Smooth muscle cell (in vitro differentiated cells): ENCODE measurements at regions not wholly inside any gene's neighbourhood (a gene's known extent, or its start where the extent isn't known, plus 50 kb on each side); places are given as distances from the start of the nearest gene placed in this dataset.
"Not testable (repeated sequence)": the region's sequence is repeated elsewhere in the genome, so short reads cannot be mapped to it uniquely, and the experiment has no call there.

Experiments
- DNase-seq: peaks from one replicate; lab custom pipeline; 2025; ENCODE audit not compliant: unreplicated experiment; lab: John Stamatoyannopoulos, UW
- H2AFZ ChIP-seq: fragments of 200-600 bp; sonication (generic); 2 replicates; pipeline ENCODE4 v1.6.0; 2016; ENCODE audit warnings: antibody characterized with exemption, low read depth, mild to moderate bottlenecking
- H3F3A ChIP-seq: fragments of 200-600 bp; sonication (generic); 2 replicates; pipeline ENCODE4 v1.6.0; 2017; ENCODE audit warnings: antibody characterized with exemption, low read depth
- H3K27ac ChIP-seq: fragments of 200-600 bp; sonication (generic); 2 replicates; pipeline ENCODE4 v1.5.1; 2016; ENCODE audit warnings: low read depth, mild to moderate bottlenecking
- H3K27me3 ChIP-seq: fragments of 200-600 bp; sonication (generic); 2 replicates; pipeline ENCODE4 v1.6.1; 2016; ENCODE audit warnings: low read depth, mild to moderate bottlenecking
- H3K36me3 ChIP-seq: fragments of 200-600 bp; sonication (generic); 2 replicates; pipeline ENCODE4 v1.5.1; 2016; ENCODE audit warnings: low read depth
- H3K4me1 ChIP-seq: fragments of 200-600 bp; sonication (generic); 2 replicates; pipeline ENCODE4 v1.5.1; 2016; ENCODE audit warnings: low read depth
- H3K4me2 ChIP-seq: fragments of 200-600 bp; sonication (generic); 2 replicates; pipeline ENCODE4 v1.6.0; 2016; ENCODE audit warnings: mild to moderate bottlenecking
- H3K4me3 ChIP-seq: fragments of 200-600 bp; sonication (generic); 2 replicates; pipeline ENCODE4 v1.5.1; 2016; ENCODE audit warnings: mild to moderate bottlenecking
- H3K79me2 ChIP-seq: fragments of 200-600 bp; sonication (generic); 2 replicates; pipeline ENCODE4 v1.6.0; 2016; ENCODE audit warnings: low read depth, mild to moderate bottlenecking
- H3K9ac ChIP-seq: fragments of 200-600 bp; sonication (generic); 2 replicates; pipeline ENCODE4 v1.6.0; 2016; ENCODE audit warnings: low read depth
- H3K9me3 ChIP-seq: fragments of 200-600 bp; sonication (generic); replicated peaks from 2 replicates; pipeline ENCODE4 v1.5.1; 2016; ENCODE audit warnings: low read depth
- H4K20me1 ChIP-seq: fragments of 200-600 bp; sonication (generic); 2 replicates; pipeline ENCODE4 v1.6.0; 2016; ENCODE audit warnings: low read depth
- CTCF ChIP-seq: fragments of 200-600 bp; sonication (generic); IDR thresholded peaks from 2 replicates; pipeline ENCODE4 v1.5.1; 2017; ENCODE audit warnings: borderline replicate concordance, mild to moderate bottlenecking, antibody characterized with exemption; ENCODE audit not compliant: insufficient read depth, poor library complexity, severe bottlenecking
- WGBS: methylation state at CpG from one replicate; pipeline ENCODE4 v1.1.7; 2016; ENCODE audit warnings: low lambda C conversion rate; 5-methylcytosine and 5-hydroxymethylcytosine counted together

DNA sequence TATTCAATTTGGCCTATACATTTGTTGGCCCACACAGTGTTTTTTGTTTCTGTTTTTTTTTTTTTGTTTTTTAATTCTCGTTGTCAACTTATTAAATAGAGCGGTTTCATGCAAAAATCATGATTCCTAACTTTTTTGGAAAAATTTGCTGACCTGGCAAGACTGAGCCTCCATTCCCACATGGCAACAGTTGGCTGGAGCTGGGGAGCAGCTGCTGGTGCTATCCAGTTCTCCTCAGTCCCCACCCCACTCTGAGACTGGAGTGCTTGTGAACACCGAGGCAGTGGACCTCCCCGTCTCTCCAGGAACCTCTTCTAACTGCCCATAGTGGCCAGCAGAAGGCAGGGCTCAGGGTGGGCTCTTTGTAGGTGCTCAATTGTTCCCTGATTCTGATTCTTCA, 95.7 kb upstream of the OTUD4 start:
- Histone ChIP-seq H3K9me3 (no peaks in the 10 kb centered on the region), H3K9ac (no peak overlapping the region), H4K20me1 (no peaks in the 10 kb centered on the region), H3F3A (peaks cover 7% of the 10 kb centered on the region), H3K4me2 (no peak overlapping the region), H3K27ac (no peak overlapping the region), H3K79me2 (no peaks in the 10 kb centered on the region), H3K4me3 (no peak overlapping the region), H3K4me1 (peaks cover 16% of the 10 kb centered on the region), H3K36me3 (no peaks in the 10 kb centered on the region), H2AFZ (no peak overlapping the region), H3K27me3 (no peaks in the 10 kb centered on the region)
- WGBS, result 91% methylated on average over 4 of the region's 4 CpGs
- no peak for DNase-seq
- TF ChIP-seq CTCF, result no peak

DNA sequence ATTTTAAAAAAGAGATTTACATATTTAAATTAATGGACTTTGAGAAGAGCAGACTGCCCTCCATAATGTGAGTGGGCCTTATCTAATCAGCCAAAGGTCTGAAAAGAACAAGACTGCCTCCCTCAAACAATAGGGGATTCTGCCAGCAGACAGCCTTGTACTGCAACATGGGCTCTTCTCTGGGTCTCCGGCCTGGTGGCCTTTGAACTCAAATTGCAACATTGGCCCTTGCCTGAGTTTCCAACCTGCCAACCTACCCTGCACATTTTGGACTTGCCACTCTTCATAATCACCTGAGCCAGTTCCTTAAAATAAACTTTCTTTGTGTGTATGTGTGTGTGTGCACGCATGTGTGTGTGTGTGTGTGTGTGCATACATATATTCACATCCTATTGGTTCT, 90.8 kb upstream of the OTUD4 start:
- Histone ChIP-seq H3K4me1 (no peaks in the 10 kb centered on the region), H3K9me3 (no peaks in the 10 kb centered on the region), H3K9ac (no peak overlapping the region), H3K36me3 (no peaks in the 10 kb centered on the region), H3F3A (no peaks in the 10 kb centered on the region), H3K4me3 (no peak overlapping the region), H2AFZ (no peak overlapping the region), H3K27ac (no peak overlapping the region), H4K20me1 (no peaks in the 10 kb centered on the region), H3K4me2 (no peak overlapping the region), H3K79me2 (no peaks in the 10 kb centered on the region), H3K27me3 (no peaks in the 10 kb centered on the region)
- no peak for TF ChIP-seq CTCF
- WGBS, result 46% methylated on average over 2 of the region's 2 CpGs
- no peak for DNase-seq

DNA sequence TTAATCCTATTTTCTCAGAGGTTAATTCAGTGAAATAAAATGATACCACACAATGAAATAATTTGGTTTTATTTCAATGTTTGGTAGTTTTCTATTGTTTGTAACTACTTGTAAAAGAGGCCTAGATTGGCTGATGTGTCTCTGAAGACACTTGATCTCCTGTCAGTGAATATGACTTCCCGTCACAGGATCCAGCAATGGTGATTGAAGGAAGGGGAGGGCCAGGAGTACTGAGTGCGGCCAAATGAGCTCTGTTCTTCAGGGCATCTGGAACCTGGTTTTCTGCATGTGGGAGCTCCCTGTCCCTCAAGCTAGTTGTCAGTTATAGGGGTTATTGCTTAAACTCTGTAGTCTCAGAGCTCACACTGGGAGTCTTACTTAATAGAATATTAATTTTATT, 86.5 kb upstream of the OTUD4 start:
- no peaks in the 10 kb centered on the region for H3K4me1 ChIP-seq
- DNase-seq, result no peak
- no peak for TF ChIP-seq CTCF
- 46% methylated on average over 2 of the region's 2 CpGs for WGBS
- no peaks in the 10 kb centered on the region for H4K20me1 ChIP-seq
- no peaks in the 10 kb centered on the region for H3F3A ChIP-seq
- H3K9ac ChIP-seq, result no peak overlapping the region
- H2AFZ ChIP-seq, result no peak overlapping the region
- no peak overlapping the region for H3K4me3 ChIP-seq
- no peaks in the 10 kb centered on the region for H3K36me3 ChIP-seq
- no peak overlapping the region for H3K4me2 ChIP-seq
- no peaks in the 10 kb centered on the region for H3K79me2 ChIP-seq
- no peak overlapping the region for H3K27ac ChIP-seq
- no peaks in the 10 kb centered on the region for H3K27me3 ChIP-seq
- no peaks in the 10 kb centered on the region for H3K9me3 ChIP-seq

GRCh38 chr4:145260091-145260490, 79.7 kb upstream of the OTUD4 start:
- no peaks in the 10 kb centered on the region for H4K20me1 ChIP-seq
- no peaks in the 10 kb centered on the region for H3K27me3 ChIP-seq
- DNase-seq, result no peak
- H2AFZ ChIP-seq, result no peak overlapping the region
- no peaks in the 10 kb centered on the region for H3K4me1 ChIP-seq
- H3K4me2 ChIP-seq, result no peak overlapping the region
- WGBS, result 82% methylated on average over 3 of the region's 3 CpGs
- H3K9ac ChIP-seq, result no peak overlapping the region
- TF ChIP-seq CTCF, result no peak
- H3F3A ChIP-seq, result no peaks in the 10 kb centered on the region
- no peak overlapping the region for H3K4me3 ChIP-seq
- no peaks in the 10 kb centered on the region for H3K9me3 ChIP-seq
- no peak overlapping the region for H3K27ac ChIP-seq
- H3K36me3 ChIP-seq, result no peaks in the 10 kb centered on the region
- no peaks in the 10 kb centered on the region for H3K79me2 ChIP-seq

- not testable (repeated sequence) for H3K4me1 ChIP-seq, H2AFZ ChIP-seq, H3K27me3 ChIP-seq, H3K4me2 ChIP-seq, H3K36me3 ChIP-seq, H3K9ac ChIP-seq, H3K27ac ChIP-seq, H3K79me2 ChIP-seq, H3F3A ChIP-seq, DNase-seq, H3K9me3 ChIP-seq, H4K20me1 ChIP-seq, H3K4me3 ChIP-seq
- 49% methylated on average over 4 of the region's 4 CpGs for WGBS
Measured at GRCh38 chr4:145255311-145255710, 74.9 kb upstream of the OTUD4 start.
